Breast epithelium (tissue), 3 donors: ENCODE measurements at regions not wholly inside any gene's neighbourhood (a gene's known extent, or its start where the extent isn't known, plus 50 kb on each side); places are given as distances from the start of the nearest gene placed in this dataset.

ENCODE experiments used
- CTCF ChIP-seq, 3 donors: fragments of 450-650 bp; IDR thresholded peaks; one replicate each; pipeline ENCODE4 v1.5.1; 2016 to 2017; ENCODE audit warnings: antibody characterized with exemption in 3 of 3, mild to moderate bottlenecking in 3 of 3, moderate library complexity in 3 of 3
- POLR2A ChIP-seq: fragments of 450-650 bp; IDR thresholded peaks from one replicate; pipeline ENCODE4 v1.6.1; 2016; ENCODE audit warnings: antibody characterized with exemption, mild to moderate bottlenecking, moderate library complexity
- POLR2AphosphoS5 ChIP-seq, 3 donors: sonication (generic); formaldehyde crosslinking; IDR thresholded peaks; one replicate each; pipeline ENCODE4 v1.6.1; 2017; ENCODE audit warnings: antibody characterized with exemption in 3 of 3

- TF ChIP-seq CTCF (IDR thresholded peaks at IDR 0.05) (no peak), POLR2A (no peak), POLR2AphosphoS5 (IDR thresholded peaks at IDR 0.05) (no peak)
Measured at GRCh38 chr9:7707934-7708333, 91.6 kb downstream of the DMAC1 start.
